NCI-H460 (cell line): ENCODE measurements at regions not wholly inside any gene's neighbourhood (a gene's known extent, or its start where the extent isn't known, plus 50 kb on each side); places are given as distances from the start of the nearest gene placed in this dataset.

Source experiments
- DNase-seq: peaks from one replicate; pipeline ENCODE4 v3.0.0-alpha.2; 2016; ENCODE audit warnings: low read depth; ENCODE audit errors: extremely low read depth

GRCh38 chr3:66672830-66673229 is 172.0 kb upstream of the LRIG1 start:
- DNase-seq: no peak

DNA sequence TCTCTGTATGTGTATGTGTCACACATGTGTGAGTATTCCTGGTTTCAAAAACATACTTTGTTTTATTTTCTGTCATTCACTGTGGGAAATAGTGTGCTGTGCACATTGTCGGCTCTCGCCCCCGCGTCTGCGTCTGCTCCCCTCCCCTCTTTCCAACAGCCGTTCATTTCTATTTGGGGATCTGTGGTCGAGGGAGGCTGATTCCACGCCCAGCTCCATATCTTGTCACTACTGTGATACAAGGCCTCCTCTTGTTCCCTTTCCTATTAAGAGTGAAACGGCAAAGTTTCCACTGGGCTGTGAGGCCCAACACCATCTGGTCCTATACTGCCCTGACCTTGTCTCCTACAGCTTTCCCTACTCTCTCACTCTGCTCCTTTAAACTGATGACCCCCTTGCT is 172.5 kb upstream of the LRIG1 start:
- no peak for DNase-seq

GRCh38 chr3:66675366-66675765 is 174.5 kb upstream of the LRIG1 start:
- DNase-seq: no peak

DNA sequence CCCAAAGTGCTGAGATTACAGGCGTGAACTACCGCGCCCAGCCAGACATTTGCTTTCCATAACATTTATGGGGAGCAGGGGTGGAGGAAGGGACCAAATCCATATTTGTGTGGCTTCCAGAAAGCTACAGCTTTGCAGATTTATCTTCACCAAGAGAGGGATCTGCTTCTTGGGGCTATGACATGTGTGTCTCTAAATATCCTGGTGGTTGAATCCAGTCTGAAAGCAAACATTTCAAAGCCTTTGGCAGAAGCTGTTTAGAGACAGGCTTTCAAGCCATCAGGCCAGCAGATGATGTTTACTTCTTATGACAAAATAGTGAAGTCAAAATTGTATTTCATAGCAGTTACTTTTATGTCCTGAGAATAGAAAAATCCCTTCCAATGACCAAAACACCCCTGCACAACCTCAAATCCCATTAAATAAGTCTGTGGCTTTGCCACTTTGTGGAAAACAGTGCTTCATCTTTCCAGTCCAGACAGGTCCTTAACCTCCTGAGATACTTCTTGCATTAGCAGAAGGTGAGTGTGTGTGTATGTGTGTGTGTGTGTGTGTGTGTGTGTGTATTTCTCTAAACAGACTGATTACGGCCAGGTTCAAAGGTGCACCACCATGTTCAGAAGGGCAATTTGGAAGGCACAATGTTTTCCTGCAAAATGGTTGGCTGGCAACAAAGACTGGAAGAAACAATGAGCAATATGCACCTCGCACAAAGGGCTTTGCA is 191.4 kb upstream of the LRIG1 start:
- no peak for DNase-seq

- DNase-seq: no peak
Observed at GRCh38 chr3:66692766-66693150, 191.9 kb upstream of the LRIG1 start.

- no peak for DNase-seq
Observed at GRCh38 chr3:66693461-66694031, 192.7 kb upstream of the LRIG1 start.

- no peak for DNase-seq
Observed at GRCh38 chr3:66702126-66702525, 201.3 kb upstream of the LRIG1 start.

GRCh38 chr3:66703501-66703900 is 202.7 kb upstream of the LRIG1 start:
- no peak for DNase-seq

- DNase-seq: no peak
Observed at GRCh38 chr3:66705076-66705475, 204.3 kb upstream of the LRIG1 start.

GRCh38 chr3:66706890-66707289 is 206.1 kb upstream of the LRIG1 start:
- DNase-seq: no peak

DNA sequence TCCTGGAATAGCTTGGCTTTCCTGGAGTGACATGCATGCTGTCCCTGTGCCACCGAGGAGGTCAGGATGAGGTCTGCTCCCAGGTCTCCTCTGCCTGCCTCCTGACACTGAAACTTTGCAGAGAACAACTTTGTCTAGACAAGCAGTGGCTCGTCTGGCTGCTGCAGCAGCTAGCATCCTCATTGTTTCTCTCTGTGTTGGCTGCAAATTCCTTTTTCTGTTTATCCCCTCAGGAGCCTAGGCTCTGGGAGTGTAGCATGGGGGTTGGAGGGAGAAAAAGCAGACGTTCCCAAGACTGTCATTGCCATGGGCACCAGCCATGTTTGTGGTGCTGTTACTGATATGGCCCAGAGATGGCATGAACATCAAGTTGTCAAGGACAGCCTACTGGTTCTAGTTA is 208.7 kb upstream of the LRIG1 start:
- no peak for DNase-seq

GRCh38 chr3:66712210-66712609 is 211.4 kb upstream of the LRIG1 start:
- DNase-seq: no peak

- no peak for DNase-seq
Observed at GRCh38 chr3:66713921-66714320, 213.1 kb upstream of the LRIG1 start.

DNA sequence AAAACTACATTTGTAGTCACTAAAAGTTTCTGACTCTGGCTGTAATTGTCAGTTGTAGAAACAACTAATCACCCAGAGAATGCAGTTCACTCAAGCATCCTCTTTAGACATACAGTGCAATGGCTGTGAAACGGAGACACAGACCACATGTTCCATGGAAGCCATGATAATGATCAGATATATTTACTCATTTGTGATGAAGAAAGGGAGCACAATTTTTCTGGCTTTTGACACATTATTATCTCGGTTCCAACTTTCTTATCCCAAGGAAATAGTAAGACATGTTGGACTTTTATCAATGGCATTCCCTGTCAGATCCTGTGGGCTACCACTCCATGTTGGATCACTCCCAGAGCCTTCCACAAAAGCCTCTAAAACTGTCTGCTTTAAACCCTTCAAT is 215.0 kb upstream of the LRIG1 start:
- DNase-seq: no peak

DNA sequence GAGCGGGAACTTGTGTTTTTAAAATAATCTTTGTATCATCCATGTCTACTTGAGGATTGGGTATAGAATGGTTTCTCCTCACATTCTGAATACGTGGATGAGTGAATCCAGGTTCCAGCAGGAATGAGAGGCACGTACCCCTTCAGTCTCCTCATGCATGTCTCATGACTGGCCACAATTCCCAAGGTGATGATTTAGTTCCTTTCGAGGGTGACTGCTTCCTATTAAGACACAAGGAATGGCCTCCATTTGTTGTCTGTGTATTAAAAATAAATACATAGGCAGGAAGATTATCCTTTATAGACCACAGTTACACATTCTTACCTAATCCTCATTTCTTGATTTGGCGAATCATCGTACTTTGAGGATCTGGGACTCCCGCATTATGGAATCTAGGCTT is 217.0 kb upstream of the LRIG1 start:
- no peak for DNase-seq

GRCh38 chr3:66719796-66720356 is 219.1 kb upstream of the LRIG1 start:
- DNase-seq: no peak

DNA sequence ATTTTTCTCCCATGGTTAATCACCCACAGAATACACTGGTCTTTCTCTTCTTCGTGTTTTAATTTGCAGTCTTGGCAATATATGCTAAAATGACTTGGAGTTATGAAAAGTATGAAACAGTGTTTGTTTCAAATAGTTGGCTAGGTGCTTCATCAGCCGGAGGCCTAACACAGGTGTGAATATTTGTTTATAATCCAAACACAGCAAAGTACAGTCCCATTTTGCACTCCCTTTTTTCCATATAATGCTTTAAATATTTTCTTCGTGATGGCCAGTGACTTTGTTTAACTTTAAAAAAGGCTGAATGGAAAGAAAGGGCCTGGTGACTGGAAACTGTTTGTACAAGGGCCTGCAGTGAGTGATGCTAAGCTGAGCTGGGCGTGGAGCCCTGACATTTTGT is 219.7 kb upstream of the LRIG1 start:
- DNase-seq: no peak

DNA sequence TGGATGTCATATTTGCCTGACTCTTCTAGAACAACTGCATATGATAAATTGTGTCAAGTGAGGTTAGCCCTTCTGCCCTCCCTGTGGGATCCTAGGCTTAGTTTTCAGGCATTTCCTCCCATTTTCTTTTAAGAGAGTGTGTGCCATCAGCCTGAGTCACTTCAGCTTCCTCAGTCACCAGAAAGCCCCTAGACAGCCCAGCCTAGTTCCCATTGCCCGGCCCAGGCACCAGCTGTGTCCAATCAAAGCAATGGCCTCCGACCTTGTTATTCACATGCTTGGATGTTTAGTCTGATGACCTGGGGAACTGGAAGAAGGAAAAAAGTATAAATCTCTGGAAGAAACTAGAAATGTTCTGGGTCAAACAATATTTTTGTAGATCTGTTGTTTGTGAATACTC is 221.9 kb upstream of the LRIG1 start:
- no peak for DNase-seq

DNA sequence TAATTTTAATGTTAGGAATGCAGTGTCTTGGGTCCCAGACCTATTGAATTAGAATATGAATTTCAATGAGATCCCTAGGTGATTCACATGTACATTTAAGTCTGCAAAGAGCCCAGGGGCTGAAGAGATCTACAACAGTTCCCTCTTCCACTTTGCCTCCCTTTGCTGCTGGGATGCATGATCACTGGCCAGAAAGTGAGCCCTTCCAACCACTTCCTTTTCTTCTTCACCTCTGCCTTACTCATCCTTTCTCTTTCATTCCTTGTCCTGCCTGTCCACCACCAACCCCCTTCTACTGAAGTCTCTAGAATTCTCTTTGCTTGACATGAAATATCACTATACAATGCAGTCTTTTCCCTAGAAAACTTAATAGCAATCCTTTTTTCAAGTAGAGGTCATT is 222.4 kb upstream of the LRIG1 start:
- DNase-seq: no peak

GRCh38 chr3:66729687-66730393 is 229.0 kb upstream of the LRIG1 start:
- no peak for DNase-seq

DNA sequence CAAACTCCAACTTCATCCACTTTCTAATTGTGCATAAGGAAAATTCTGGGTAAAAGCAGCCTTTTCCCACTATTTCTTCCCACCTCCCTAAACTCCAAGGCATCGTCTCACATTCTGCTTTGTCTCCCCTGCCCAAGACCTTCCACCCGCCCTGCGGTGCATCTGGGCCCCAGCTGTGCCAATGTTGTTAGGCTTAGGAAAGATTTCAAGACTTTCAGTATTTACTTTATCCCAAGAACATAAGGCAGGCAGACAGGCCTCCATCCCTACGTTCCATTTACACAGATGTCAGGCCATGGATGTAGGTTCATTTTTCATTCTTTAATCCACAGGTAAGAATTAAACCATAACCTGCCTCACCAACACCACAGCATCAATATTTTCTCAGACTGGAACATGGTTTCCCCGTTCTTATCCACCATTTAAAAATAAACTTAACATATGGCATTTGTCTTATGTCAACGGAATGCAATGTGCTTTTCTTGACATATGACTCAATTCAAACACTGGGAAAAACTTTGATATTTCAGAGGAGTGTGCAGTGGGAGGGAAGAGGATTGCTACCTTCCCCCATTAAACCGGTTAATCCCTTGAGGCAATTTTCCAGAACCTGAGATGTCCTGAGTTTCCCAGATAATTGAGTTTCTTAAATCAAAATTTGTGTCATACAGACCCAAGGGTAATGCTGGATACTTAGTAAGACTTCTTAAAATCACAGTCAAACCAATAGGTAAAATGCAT is 238.0 kb upstream of the LRIG1 start:
- no peak for DNase-seq
